Ammon's horn (tissue), 1 donor: ENCODE measurements at regions not wholly inside any gene's neighbourhood (a gene's known extent, or its start where the extent isn't known, plus 50 kb on each side); places are given as distances from the start of the nearest gene placed in this dataset.
"Not testable (repeated sequence)": the region's sequence is repeated elsewhere in the genome, so short reads cannot be mapped to it uniquely, and the experiment has no call there.

Source experiments
- DNase-seq: peaks from one replicate; pipeline ENCODE4 v3.0.0-alpha.2; 2016; ENCODE audit warnings: low spot score

GRCh38 chr7:113030489-113030888, 56.1 kb downstream of the GPR85 start:
- no peak for DNase-seq

- DNase-seq: no peak
Measured at GRCh38 chr7:113026941-113027340, 59.7 kb downstream of the GPR85 start.

GRCh38 chr7:113017144-113017857, 69.3 kb downstream of the GPR85 start:
- DNase-seq: not testable (repeated sequence)

GRCh38 chr7:113015034-113015645, 71.5 kb downstream of the GPR85 start:
- peak; percentile 30 for DNase-seq

GRCh38 chr7:113013761-113014449, 72.7 kb downstream of the GPR85 start:
- no peak for DNase-seq

GRCh38 chr7:113012862-113013261, 73.8 kb downstream of the GPR85 start:
- DNase-seq: not testable (repeated sequence)

- DNase-seq: no peak
Measured at GRCh38 chr7:113010377-113010776, 76.2 kb downstream of the GPR85 start.

GRCh38 chr7:113008755-113009154, 77.9 kb downstream of the GPR85 start:
- DNase-seq: no peak

GRCh38 chr7:113004726-113005454, 81.7 kb downstream of the GPR85 start:
- no peak for DNase-seq

- DNase-seq: no peak
Measured at GRCh38 chr7:113000316-113001020, 86.2 kb downstream of the GPR85 start.

GRCh38 chr7:112997831-112998230, 88.8 kb downstream of the GPR85 start:
- DNase-seq: no peak

GRCh38 chr7:112996331-112996871, 90.2 kb downstream of the GPR85 start:
- DNase-seq: no peak

GRCh38 chr7:112995059-112995824, 91.4 kb downstream of the GPR85 start:
- no peak for DNase-seq

- no peak for DNase-seq
Measured at GRCh38 chr7:112994656-112995055, 92.0 kb downstream of the GPR85 start.

- no peak for DNase-seq
Measured at GRCh38 chr7:112990624-112991023, 96.0 kb downstream of the GPR85 start.

GRCh38 chr7:112989531-112989930, 97.1 kb downstream of the GPR85 start:
- DNase-seq: no peak

GRCh38 chr7:112987171-112987570, 99.5 kb downstream of the GPR85 start:
- no peak for DNase-seq

GRCh38 chr7:112986256-112987031, 100.2 kb downstream of the GPR85 start:
- no peak for DNase-seq

- DNase-seq: no peak
Measured at GRCh38 chr7:112985377-112985987, 101.1 kb downstream of the GPR85 start.
